ENCODE measurements at regions not wholly inside any gene's neighbourhood (a gene's known extent, or its start where the extent isn't known, plus 50 kb on each side); places are given as distances from the start of the nearest gene placed in this dataset.

DNA sequence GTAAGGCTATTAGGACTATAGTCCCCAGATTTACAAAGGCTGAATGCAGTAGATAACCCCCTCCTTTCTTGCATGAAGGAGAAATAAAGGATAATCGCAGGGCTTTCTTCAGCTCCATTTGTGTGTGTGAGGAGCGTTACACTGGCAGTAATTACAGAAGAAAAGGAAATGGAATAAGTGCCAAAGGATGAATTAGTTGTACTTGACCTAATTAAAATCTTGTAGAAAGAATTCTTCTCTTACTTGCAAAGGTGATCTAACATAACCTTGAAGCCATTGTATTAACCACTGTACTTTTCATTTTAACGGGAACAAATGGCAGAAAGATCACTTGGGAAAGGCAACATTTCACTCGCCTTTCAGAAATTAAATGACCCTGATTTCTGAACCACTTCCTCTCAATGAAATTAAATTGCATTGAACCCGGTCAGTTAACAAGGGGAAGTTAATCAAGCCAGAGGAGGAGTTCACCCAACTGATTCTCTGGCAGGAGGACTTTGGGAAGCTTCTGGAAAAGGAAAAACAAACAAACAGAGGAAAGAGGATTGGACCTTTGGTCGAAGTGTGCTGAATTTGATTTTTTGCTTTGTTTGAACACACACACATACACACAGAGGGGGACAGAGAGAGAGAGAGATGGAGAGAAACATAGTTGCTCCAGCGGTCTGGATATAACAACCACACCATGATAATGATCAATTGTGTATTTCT, 90.6 kb downstream of the GP2 start:
- in situ Hi-C loops (cut with MboI; ENCODE audit: low sequenced_read_pairs in 4 of 4), result no loop called here
- Histone ChIP-seq H3K27me3 (no peaks in the 10 kb centered on the region), H3K36me3 (no peaks in the 10 kb centered on the region), H3K4me1 (no peaks in the 10 kb centered on the region), H3K27ac (no peak overlapping the region), H3K9me3 (no peaks in the 10 kb centered on the region), H3K4me3 (no peak overlapping the region)
- TF ChIP-seq POLR2A (IDR thresholded peaks at IDR 0.05), result no peak
- TF ChIP-seq, protein P1, sequence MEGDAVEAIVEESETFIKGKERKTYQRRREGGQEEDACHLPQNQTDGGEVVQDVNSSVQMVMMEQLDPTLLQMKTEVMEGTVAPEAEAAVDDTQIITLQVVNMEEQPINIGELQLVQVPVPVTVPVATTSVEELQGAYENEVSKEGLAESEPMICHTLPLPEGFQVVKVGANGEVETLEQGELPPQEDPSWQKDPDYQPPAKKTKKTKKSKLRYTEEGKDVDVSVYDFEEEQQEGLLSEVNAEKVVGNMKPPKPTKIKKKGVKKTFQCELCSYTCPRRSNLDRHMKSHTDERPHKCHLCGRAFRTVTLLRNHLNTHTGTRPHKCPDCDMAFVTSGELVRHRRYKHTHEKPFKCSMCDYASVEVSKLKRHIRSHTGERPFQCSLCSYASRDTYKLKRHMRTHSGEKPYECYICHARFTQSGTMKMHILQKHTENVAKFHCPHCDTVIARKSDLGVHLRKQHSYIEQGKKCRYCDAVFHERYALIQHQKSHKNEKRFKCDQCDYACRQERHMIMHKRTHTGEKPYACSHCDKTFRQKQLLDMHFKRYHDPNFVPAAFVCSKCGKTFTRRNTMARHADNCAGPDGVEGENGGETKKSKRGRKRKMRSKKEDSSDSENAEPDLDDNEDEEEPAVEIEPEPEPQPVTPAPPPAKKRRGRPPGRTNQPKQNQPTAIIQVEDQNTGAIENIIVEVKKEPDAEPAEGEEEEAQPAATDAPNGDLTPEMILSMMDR (IDR thresholded peaks at IDR 0.05 in 4 of 5, conservative IDR thresholded peaks at IDR 0.05 in 1 of 5), result no peak
- DNase-seq, result no peak
- intact Hi-C loops (cut with DNase I; ENCODE audit: low total_unique reads), result no loop called here
- ATAC-seq, result no peak

DNA sequence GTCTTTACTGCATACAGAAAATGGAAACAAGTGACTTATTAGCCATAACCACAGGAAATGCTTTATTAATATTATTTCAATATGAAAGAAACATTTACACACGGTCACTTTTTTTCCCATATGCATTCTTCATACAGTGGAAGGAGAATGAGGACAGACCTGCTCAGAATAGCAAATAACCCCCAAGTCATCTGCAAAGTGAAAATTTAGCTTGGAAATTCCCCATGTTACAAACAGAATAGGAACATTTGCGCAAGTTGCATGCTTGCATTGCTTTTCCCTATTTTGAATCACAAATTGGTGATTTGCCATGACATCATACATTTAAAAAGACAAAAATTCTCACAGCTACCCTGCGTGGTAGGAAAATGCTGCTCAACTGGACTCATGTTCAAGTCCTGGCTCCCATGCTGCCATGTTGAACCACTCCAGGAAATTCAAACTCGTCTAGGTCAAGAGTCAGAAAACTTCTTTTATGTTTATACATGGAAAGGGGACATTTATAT, 102.0 kb downstream of the GP2 start:
- H3K27ac ChIP-seq, result no peak overlapping the region
- ATAC-seq, result no peak
- intact Hi-C loops (cut with DNase I; ENCODE audit: low total_unique reads), result no loop called here

DNA sequence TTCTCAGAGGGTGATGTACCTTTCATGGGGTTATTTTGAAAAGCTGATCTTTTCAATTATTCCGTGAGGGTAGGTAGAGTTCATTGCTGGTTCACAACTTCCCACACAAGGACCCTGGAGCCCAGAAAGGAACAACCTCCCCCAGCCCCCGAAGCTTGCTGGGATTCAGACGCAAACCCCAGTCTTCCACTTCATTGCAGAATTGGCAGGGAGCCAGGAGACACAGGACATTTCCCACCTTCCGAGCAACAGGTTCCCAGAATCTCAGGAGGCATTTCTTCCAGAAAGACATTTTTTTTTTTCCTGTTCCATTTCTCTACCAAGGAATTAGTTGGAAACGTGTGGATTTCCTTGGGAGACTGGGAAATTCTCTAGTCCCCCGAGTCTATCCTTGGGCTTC, 106.1 kb downstream of the GP2 start:
- H3K27me3 ChIP-seq, result no peaks in the 10 kb centered on the region
- H3K4me3 ChIP-seq, result no peak overlapping the region
- ATAC-seq (no peak), DNase-seq (no peak)
- no peaks in the 10 kb centered on the region for H3K4me1 ChIP-seq
- no peak for TF ChIP-seq POLR2A (IDR thresholded peaks at IDR 0.05)
- TF ChIP-seq, protein P1 (IDR thresholded peaks at IDR 0.05 in 4 of 5, conservative IDR thresholded peaks at IDR 0.05 in 1 of 5), result no peak
- no peak overlapping the region for H3K27ac ChIP-seq
- H3K36me3 ChIP-seq, result no peaks in the 10 kb centered on the region
- H3K9me3 ChIP-seq, result no peaks in the 10 kb centered on the region
- in situ Hi-C loops (cut with MboI; ENCODE audit: low sequenced_read_pairs in 4 of 4) (no loop called here), intact Hi-C loops (cut with DNase I; ENCODE audit: low total_unique reads) (no loop called here)

More for the DNA sequence above, 102.0 kb downstream of the GP2 start:
- Histone ChIP-seq H3K9me3 (no peaks in the 10 kb centered on the region), H3K4me1 (no peaks in the 10 kb centered on the region), H3K36me3 (no peaks in the 10 kb centered on the region), H3K27me3 (no peaks in the 10 kb centered on the region), H3K4me3 (no peak overlapping the region)
- no peak for TF ChIP-seq POLR2A (IDR thresholded peaks at IDR 0.05)
- TF ChIP-seq, protein P1 (IDR thresholded peaks at IDR 0.05 in 4 of 5, conservative IDR thresholded peaks at IDR 0.05 in 1 of 5), result no peak
- in situ Hi-C loops (cut with MboI; ENCODE audit: low sequenced_read_pairs in 4 of 4), result no loop called here
- no peak for DNase-seq

DNA sequence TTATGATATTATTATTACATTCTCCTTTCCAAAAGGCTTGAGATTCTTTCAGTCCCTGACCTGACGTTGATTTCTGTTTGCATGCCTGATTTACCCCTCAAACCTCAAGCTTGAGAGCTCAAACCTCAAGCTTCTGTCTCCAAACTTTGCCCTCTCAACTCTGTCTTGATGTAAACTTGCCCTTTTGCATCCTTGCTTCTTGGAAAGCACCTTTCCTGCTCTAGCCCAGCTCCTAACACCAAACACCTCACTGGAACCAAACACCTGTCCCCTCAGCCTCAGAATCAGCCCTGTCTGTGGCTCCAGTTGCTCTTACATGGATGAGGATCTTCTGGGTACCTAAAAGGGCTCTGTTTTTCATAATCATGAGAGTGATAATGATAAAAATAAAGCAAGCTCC, 109.2 kb downstream of the GP2 start:
- intact Hi-C loops (cut with DNase I; ENCODE audit: low total_unique reads), result no loop called here
- Histone ChIP-seq H3K4me1 (no peaks in the 10 kb centered on the region), H3K27me3 (no peaks in the 10 kb centered on the region), H3K27ac (no peak overlapping the region), H3K4me3 (no peak overlapping the region), H3K9me3 (no peaks in the 10 kb centered on the region), H3K36me3 (no peaks in the 10 kb centered on the region)
- TF ChIP-seq, protein P1 (IDR thresholded peaks at IDR 0.05 in 4 of 5, conservative IDR thresholded peaks at IDR 0.05 in 1 of 5), result no peak
- TF ChIP-seq POLR2A (IDR thresholded peaks at IDR 0.05), result no peak
- DNase-seq (no peak), ATAC-seq (no peak)
- in situ Hi-C loops (cut with MboI; ENCODE audit: low sequenced_read_pairs in 4 of 4), result no loop called here
